Gastroesophageal sphincter (tissue), 3 donors: ENCODE measurements at regions not wholly inside any gene's neighbourhood (a gene's known extent, or its start where the extent isn't known, plus 50 kb on each side); places are given as distances from the start of the nearest gene placed in this dataset.

ENCODE experiments used
- EP300 ChIP-seq: sonication (generic); formaldehyde crosslinking; IDR thresholded peaks from one replicate; pipeline ENCODE4 v1.6.1; 2017; ENCODE audit warnings: antibody characterized with exemption, mild to moderate bottlenecking
- POLR2A ChIP-seq, 2 donors: fragments of 450-650 bp; IDR thresholded peaks; one replicate each; pipeline ENCODE4 v1.6.1; 2017; ENCODE audit warnings: antibody characterized with exemption in 2 of 2, mild to moderate bottlenecking in 2 of 2, moderate library complexity in 1 of 2
- POLR2AphosphoS5 ChIP-seq: sonication (generic); formaldehyde crosslinking; IDR thresholded peaks from one replicate; pipeline ENCODE4 v1.6.1; 2017; ENCODE audit warnings: antibody characterized with exemption
- TF ChIP-seq, protein P1 (sequence below), 4 experiments: fragments of 200-600 bp in 2 of 4; fragments of 450-650 bp in 2 of 4; sonication (generic) in 1 of 4; IDR thresholded peaks; one replicate each; pipeline ENCODE4 v1.5.1; 2017 to 2019; ENCODE audit warnings: antibody characterized with exemption in 4 of 4, mild to moderate bottlenecking in 2 of 4, moderate library complexity in 2 of 4

- TF ChIP-seq, protein P1, sequence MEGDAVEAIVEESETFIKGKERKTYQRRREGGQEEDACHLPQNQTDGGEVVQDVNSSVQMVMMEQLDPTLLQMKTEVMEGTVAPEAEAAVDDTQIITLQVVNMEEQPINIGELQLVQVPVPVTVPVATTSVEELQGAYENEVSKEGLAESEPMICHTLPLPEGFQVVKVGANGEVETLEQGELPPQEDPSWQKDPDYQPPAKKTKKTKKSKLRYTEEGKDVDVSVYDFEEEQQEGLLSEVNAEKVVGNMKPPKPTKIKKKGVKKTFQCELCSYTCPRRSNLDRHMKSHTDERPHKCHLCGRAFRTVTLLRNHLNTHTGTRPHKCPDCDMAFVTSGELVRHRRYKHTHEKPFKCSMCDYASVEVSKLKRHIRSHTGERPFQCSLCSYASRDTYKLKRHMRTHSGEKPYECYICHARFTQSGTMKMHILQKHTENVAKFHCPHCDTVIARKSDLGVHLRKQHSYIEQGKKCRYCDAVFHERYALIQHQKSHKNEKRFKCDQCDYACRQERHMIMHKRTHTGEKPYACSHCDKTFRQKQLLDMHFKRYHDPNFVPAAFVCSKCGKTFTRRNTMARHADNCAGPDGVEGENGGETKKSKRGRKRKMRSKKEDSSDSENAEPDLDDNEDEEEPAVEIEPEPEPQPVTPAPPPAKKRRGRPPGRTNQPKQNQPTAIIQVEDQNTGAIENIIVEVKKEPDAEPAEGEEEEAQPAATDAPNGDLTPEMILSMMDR (IDR thresholded peaks at IDR 0.05): no peak
- TF ChIP-seq POLR2AphosphoS5 (no peak), EP300 (no peak), POLR2A (IDR thresholded peaks at IDR 0.05) (no peak)
Observed at GRCh38 chr2:40027968-40028367, 248.9 kb upstream of the THUMPD2 start.
